Upper lobe of left lung (tissue), 6 donors: ENCODE measurements at regions not wholly inside any gene's neighbourhood (a gene's known extent, or its start where the extent isn't known, plus 50 kb on each side); places are given as distances from the start of the nearest gene placed in this dataset.

Experiments
- ATAC-seq, 2 donors: fragments of 200-7000 bp; cut with Tn5 transposase; one replicate each; pipeline ENCODE4 v1.9.1; 2022; ENCODE audit warnings: mild to moderate bottlenecking in 2 of 2, moderate library complexity in 2 of 2; ENCODE audit not compliant: low FRiP score in 2 of 2
- DNase-seq, 2 donors: peaks; one replicate each; pipeline ENCODE4 v3.0.0-alpha.2; 2019 to 2020
- H3K27ac ChIP-seq, 4 donors: fragments of 200-600 bp; sonication (generic); one replicate each; pipeline ENCODE4 v1.5.1; 2016 to 2019
- H3K27me3 ChIP-seq, 4 donors: fragments of 200-600 bp; sonication (generic); one replicate each; pipeline ENCODE4 v1.5.1; 2017 to 2019
- H3K36me3 ChIP-seq, 4 donors: fragments of 200-600 bp; sonication (generic); one replicate each; pipeline ENCODE4 v1.5.1; 2016 to 2019
- H3K4me1 ChIP-seq, 4 donors: fragments of 200-600 bp; sonication (generic); one replicate each; pipeline ENCODE4 v1.5.1; 2018 to 2019
- H3K4me3 ChIP-seq, 4 donors: fragments of 200-600 bp; sonication (generic); one replicate each; pipeline ENCODE4 v1.5.1; 2017 to 2019; ENCODE audit warnings: mild to moderate bottlenecking in 2 of 4, moderate library complexity in 1 of 4
- H3K9me3 ChIP-seq, 4 donors: fragments of 200-600 bp; sonication (generic); one replicate each; pipeline ENCODE4 v1.5.1; 2018 to 2019
- CTCF ChIP-seq, 6 experiments: fragments of 450-650 bp in 4 of 6; fragments of 200-600 bp in 2 of 6; sonication (generic) in 2 of 6; IDR thresholded peaks; one replicate each; pipeline ENCODE4 v1.5.1; 2016 to 2019; ENCODE audit warnings: antibody characterized with exemption in 6 of 6
- EP300 ChIP-seq, 4 donors: sonication (generic); formaldehyde crosslinking; IDR thresholded peaks; one replicate each; pipeline ENCODE4 v1.5.1; 2017; ENCODE audit warnings: antibody characterized with exemption in 4 of 4, control low read depth in 2 of 4
- POLR2A ChIP-seq, 4 donors: fragments of 450-650 bp; IDR thresholded peaks; one replicate each; pipeline ENCODE4 v1.5.1; 2016 to 2017; ENCODE audit warnings: antibody characterized with exemption in 4 of 4, mild to moderate bottlenecking in 2 of 4
- POLR2AphosphoS5 ChIP-seq, 2 donors: sonication (generic); formaldehyde crosslinking; IDR thresholded peaks; one replicate each; pipeline ENCODE4 v1.5.1; 2017; ENCODE audit warnings: antibody characterized with exemption in 2 of 2
- WGBS, 2 donors: methylation state at CpG; one replicate each; pipeline ENCODE4 v1.1.5; 2017 to 2018; 5-methylcytosine and 5-hydroxymethylcytosine counted together
- donor health status: DM: no; HTN: no; CAD: no; lungs with moderate emphysema.
- donor health status: DM: no; HTN: yes; CAD: no; lungs with severe emphysema.

GRCh38 chr11:128018692-128019091 lies 568.7 kb downstream of the ETS1 start:
- H3K36me3 ChIP-seq: no peaks in the 10 kb centered on the region
- 94 to 96% methylated on average over 6 of the region's 6 CpGs for WGBS, 2 donors
- no peaks in the 10 kb centered on the region for H3K4me1 ChIP-seq
- ATAC-seq (no peak), DNase-seq (no peak)
- H3K4me3 ChIP-seq: no peak overlapping the region
- no peak overlapping the region for H3K27ac ChIP-seq
- no peaks in the 10 kb centered on the region for H3K27me3 ChIP-seq
- TF ChIP-seq POLR2A (IDR thresholded peaks at IDR 0.05) (no peak), POLR2AphosphoS5 (IDR thresholded peaks at IDR 0.05) (no peak), EP300 (IDR thresholded peaks at IDR 0.05) (no peak), CTCF (IDR thresholded peaks at IDR 0.05) (no peak)
- H3K9me3 ChIP-seq: no peaks in the 10 kb centered on the region

GRCh38 chr11:128005562-128005961 lies 581.8 kb downstream of the ETS1 start:
- DNase-seq: no peak
- TF ChIP-seq EP300 (IDR thresholded peaks at IDR 0.05): no peak
- TF ChIP-seq POLR2AphosphoS5 (IDR thresholded peaks at IDR 0.05): no peak
- TF ChIP-seq POLR2A (IDR thresholded peaks at IDR 0.05): no peak
- no peak for TF ChIP-seq CTCF (IDR thresholded peaks at IDR 0.05)
- Histone ChIP-seq H3K9me3 (peaks cover 0 to 10% (median 2%) of the 10 kb centered on the region in 4 donors), H3K27me3 (no peaks in the 10 kb centered on the region), H3K4me3 (no peak overlapping the region), H3K27ac (no peak overlapping the region), H3K36me3 (no peaks in the 10 kb centered on the region), H3K4me1 (no peaks in the 10 kb centered on the region)
- 70 to 71% methylated on average over 2 of the region's 2 CpGs for WGBS, 2 donors
- no peak for ATAC-seq

GRCh38 chr11:127998421-127998820 lies 588.9 kb downstream of the ETS1 start:
- Histone ChIP-seq H3K9me3 (no peaks in the 10 kb centered on the region), H3K36me3 (no peaks in the 10 kb centered on the region), H3K4me1 (no peaks in the 10 kb centered on the region), H3K27me3 (no peaks in the 10 kb centered on the region), H3K27ac (no peak overlapping the region), H3K4me3 (no peak overlapping the region)
- TF ChIP-seq POLR2AphosphoS5 (IDR thresholded peaks at IDR 0.05): no peak
- TF ChIP-seq POLR2A (IDR thresholded peaks at IDR 0.05): no peak
- TF ChIP-seq EP300 (IDR thresholded peaks at IDR 0.05): no peak
- TF ChIP-seq CTCF (IDR thresholded peaks at IDR 0.05): no peak
- no peak for DNase-seq
- WGBS, 2 donors: 88 to 90% methylated on average over 5 of the region's 5 CpGs
- no peak for ATAC-seq

GRCh38 chr11:127997594-127997993 lies 589.8 kb downstream of the ETS1 start:
- TF ChIP-seq EP300 (IDR thresholded peaks at IDR 0.05): no peak
- TF ChIP-seq POLR2A (IDR thresholded peaks at IDR 0.05): no peak
- TF ChIP-seq POLR2AphosphoS5 (IDR thresholded peaks at IDR 0.05): no peak
- TF ChIP-seq CTCF (IDR thresholded peaks at IDR 0.05): no peak
- H3K9me3 ChIP-seq: no peaks in the 10 kb centered on the region
- whole genome bisulfite sequencing, 2 donors: 80 to 100% methylated on average over 2 of the region's 2 CpGs
- H3K4me3 ChIP-seq: no peak overlapping the region
- no peaks in the 10 kb centered on the region for H3K4me1 ChIP-seq
- no peaks in the 10 kb centered on the region for H3K36me3 ChIP-seq
- ATAC-seq (no peak), DNase-seq (no peak)
- H3K27ac ChIP-seq: no peak overlapping the region
- no peaks in the 10 kb centered on the region for H3K27me3 ChIP-seq

- no peaks in the 10 kb centered on the region for H3K9me3 ChIP-seq
- no peak overlapping the region for H3K4me3 ChIP-seq
- no peaks in the 10 kb centered on the region for H3K4me1 ChIP-seq
- DNase-seq (no peak), ATAC-seq (no peak)
- H3K36me3 ChIP-seq: no peaks in the 10 kb centered on the region
- WGBS, 2 donors: 72 to 91% methylated on average over 5 of the region's 5 CpGs
- H3K27ac ChIP-seq: no peak overlapping the region
- TF ChIP-seq POLR2A (IDR thresholded peaks at IDR 0.05) (no peak), POLR2AphosphoS5 (IDR thresholded peaks at IDR 0.05) (no peak), EP300 (IDR thresholded peaks at IDR 0.05) (no peak), CTCF (IDR thresholded peaks at IDR 0.05) (no peak)
- no peaks in the 10 kb centered on the region for H3K27me3 ChIP-seq
These were observed 590.5 kb downstream of the ETS1 start for GRCh38 chr11:127996825-127997224.
